OCI-LY3 (cell line): ENCODE measurements at regions not wholly inside any gene's neighbourhood (a gene's known extent, or its start where the extent isn't known, plus 50 kb on each side); places are given as distances from the start of the nearest gene placed in this dataset.

Source experiments
- H2AFZ ChIP-seq: fragments of 200-600, 300-600 bp; shearing (Covaris generic); 2 replicates; pipeline ENCODE4 v1.6.0; 2014; ENCODE audit warnings: antibody characterized with exemption, low read depth, low read length
- H3K27ac ChIP-seq: fragments of 200-600, 300-600 bp; sonication (generic); 2 replicates; pipeline ENCODE4 v1.5.1; 2014; ENCODE audit warnings: mild to moderate bottlenecking, low read length, moderate library complexity, mixed read lengths
- H3K27me3 ChIP-seq: fragments of 200-600, 300-600 bp; sonication (generic); 2 replicates; pipeline ENCODE4 v1.6.1; 2014; ENCODE audit warnings: low read depth, low read length, mixed read lengths
- H3K36me3 ChIP-seq: fragments of 200-600, 300-600 bp; sonication (generic); replicated peaks from 2 replicates; pipeline ENCODE3; 2014; ENCODE audit warnings: low read depth, low read length, mixed read lengths
- H3K4me1 ChIP-seq: fragments of 300-600, 200-600 bp; sonication (generic); 2 replicates; pipeline ENCODE4 v1.6.1; 2014; ENCODE audit warnings: low read length, mixed read lengths
- H3K4me2 ChIP-seq: fragments of 200-600, 300-600 bp; sonication (generic); 2 replicates; pipeline ENCODE4 v1.6.1; 2014; ENCODE audit warnings: low read length, mixed read lengths
- H3K4me3 ChIP-seq: fragments of 300-600, 200-600 bp; sonication (generic); 2 replicates; pipeline ENCODE4 v1.5.1; 2014; ENCODE audit warnings: antibody characterized with exemption, mild to moderate bottlenecking, low read length, moderate library complexity
- H3K79me2 ChIP-seq: fragments of 300-600, 200-600 bp; shearing (Covaris generic); 2 replicates; pipeline ENCODE4 v1.6.1; 2014; ENCODE audit warnings: mild to moderate bottlenecking, low read length, mixed read lengths
- H3K9ac ChIP-seq: fragments of 300-600, 200-600 bp; shearing (Covaris generic); 2 replicates; pipeline ENCODE4 v1.6.0; 2014; ENCODE audit warnings: mild to moderate bottlenecking, low read length, moderate library complexity
- H3K9me3 ChIP-seq: fragments of 200-600, 300-600 bp; shearing (Covaris generic); 2 replicates; pipeline ENCODE4 v1.6.1; 2014; ENCODE audit warnings: low read length, mixed read lengths; ENCODE audit not compliant: insufficient read depth
- H4K20me1 ChIP-seq: fragments of 200-600, 300-600 bp; sonication (generic); 2 replicates; pipeline ENCODE4 v1.6.1; 2016; ENCODE audit warnings: low read length, mixed read lengths; ENCODE audit not compliant: insufficient read depth
- CTCF ChIP-seq: fragments of 200-600, 300-600 bp; sonication (generic); IDR thresholded peaks from 2 replicates; pipeline ENCODE4 v1.5.1; 2014; ENCODE audit warnings: antibody characterized with exemption, low read length, low read depth
- EZH2phosphoT487 ChIP-seq: fragments of 200-600 bp; shearing (Covaris generic); IDR thresholded peaks from 2 replicates; pipeline ENCODE4 v1.6.1; 2018; ENCODE audit warnings: antibody characterized with exemption, mixed run types, low read depth

- TF ChIP-seq EZH2phosphoT487 (no peak), CTCF (no peak)
- Histone ChIP-seq H3K27me3 (no peaks in the 10 kb centered on the region), H3K27ac (no peak overlapping the region), H4K20me1 (no peaks in the 10 kb centered on the region), H2AFZ (no peak overlapping the region), H3K9ac (no peak overlapping the region), H3K36me3 (no peaks in the 10 kb centered on the region), H3K4me1 (no peaks in the 10 kb centered on the region), H3K4me3 (no peak overlapping the region), H3K4me2 (no peak overlapping the region), H3K9me3 (no peaks in the 10 kb centered on the region), H3K79me2 (no peaks in the 10 kb centered on the region)
These were observed 53.1 kb upstream of the CYYR1 start for GRCh38 chr21:26626187-26626586.

- H3K4me3 ChIP-seq = no peak overlapping the region
- H3K36me3 ChIP-seq = no peaks in the 10 kb centered on the region
These were observed 52.0 kb upstream of the CYYR1 start for GRCh38 chr21:26624983-26625519.

More at GRCh38 chr21:26624983-26625519, 52.0 kb upstream of the CYYR1 start:
- H3K27me3 ChIP-seq = no peaks in the 10 kb centered on the region
- no peak overlapping the region for H3K27ac ChIP-seq
- H3K9ac ChIP-seq = no peak overlapping the region
- H3K79me2 ChIP-seq = no peaks in the 10 kb centered on the region
- no peaks in the 10 kb centered on the region for H4K20me1 ChIP-seq
- no peak overlapping the region for H3K4me2 ChIP-seq
- TF ChIP-seq CTCF = no peak
- no peak for TF ChIP-seq EZH2phosphoT487
- H3K4me1 ChIP-seq = no peaks in the 10 kb centered on the region
- H3K9me3 ChIP-seq = no peaks in the 10 kb centered on the region
- no peak overlapping the region for H2AFZ ChIP-seq
